ENCODE measurements at regions not wholly inside any gene's neighbourhood (a gene's known extent, or its start where the extent isn't known, plus 50 kb on each side); places are given as distances from the start of the nearest gene placed in this dataset.
"Not testable (repeated sequence)": the region's sequence is repeated elsewhere in the genome, so short reads cannot be mapped to it uniquely, and the experiment has no call there.

DNA sequence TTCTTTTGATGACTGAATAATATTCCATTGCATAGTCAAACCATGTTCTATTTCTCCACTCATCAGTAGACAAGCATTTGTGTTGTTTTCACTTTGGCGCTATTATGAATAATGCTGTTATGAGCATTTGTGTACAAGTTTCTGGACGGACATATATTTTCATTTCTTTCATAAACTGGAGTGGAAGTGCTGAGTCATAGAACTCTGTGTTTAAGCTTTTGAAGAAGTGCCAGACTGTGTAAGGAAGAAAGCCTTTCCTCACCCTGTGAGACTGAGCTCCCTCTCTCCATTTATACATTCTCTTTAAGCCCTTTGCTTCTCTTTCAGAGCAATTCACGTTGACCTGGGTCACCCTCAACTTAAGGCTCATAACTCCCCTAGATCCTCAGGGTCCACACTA lies 169.5 kb downstream of the OTOP1 start:
- H3K4me3 Mint-ChIP-seq, H3K27me3 Mint-ChIP-seq, H3K27ac Mint-ChIP-seq: not testable (repeated sequence)

DNA sequence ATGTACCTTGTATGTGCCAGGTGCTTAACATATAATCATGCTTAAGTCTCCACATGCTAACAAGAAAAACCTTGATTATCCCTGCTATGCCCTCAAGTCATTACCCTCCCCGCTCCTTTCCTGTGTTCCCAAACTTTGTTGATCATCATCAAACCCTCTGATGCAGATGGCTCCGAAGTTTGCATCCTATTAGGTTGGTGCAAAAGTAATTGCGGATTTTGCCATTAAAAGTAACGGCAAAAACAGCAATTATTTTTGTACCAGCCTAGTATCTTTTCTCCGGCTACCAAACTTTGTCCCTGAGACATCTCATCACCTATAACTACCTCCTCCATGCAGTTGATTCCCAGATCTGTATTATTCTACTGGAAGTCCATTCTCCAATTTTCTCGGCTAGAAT lies 142.6 kb downstream of the OTOP1 start:
- not testable (repeated sequence) for DNase-seq (ENCODE audit: extremely low spot score, unreplicated experiment); H3K4me1 Mint-ChIP-seq (ENCODE audit: unreplicated experiment); H3K9me3 Mint-ChIP-seq; H3K4me3 Mint-ChIP-seq; H3K27ac Mint-ChIP-seq; H3K36me3 Mint-ChIP-seq; H3K27me3 Mint-ChIP-seq

More for the DNA sequence above, 169.5 kb downstream of the OTOP1 start:
- not testable (repeated sequence) for H3K36me3 Mint-ChIP-seq; H3K9me3 Mint-ChIP-seq; DNase-seq (ENCODE audit: extremely low spot score, unreplicated experiment); H3K4me1 Mint-ChIP-seq (ENCODE audit: unreplicated experiment)

DNA sequence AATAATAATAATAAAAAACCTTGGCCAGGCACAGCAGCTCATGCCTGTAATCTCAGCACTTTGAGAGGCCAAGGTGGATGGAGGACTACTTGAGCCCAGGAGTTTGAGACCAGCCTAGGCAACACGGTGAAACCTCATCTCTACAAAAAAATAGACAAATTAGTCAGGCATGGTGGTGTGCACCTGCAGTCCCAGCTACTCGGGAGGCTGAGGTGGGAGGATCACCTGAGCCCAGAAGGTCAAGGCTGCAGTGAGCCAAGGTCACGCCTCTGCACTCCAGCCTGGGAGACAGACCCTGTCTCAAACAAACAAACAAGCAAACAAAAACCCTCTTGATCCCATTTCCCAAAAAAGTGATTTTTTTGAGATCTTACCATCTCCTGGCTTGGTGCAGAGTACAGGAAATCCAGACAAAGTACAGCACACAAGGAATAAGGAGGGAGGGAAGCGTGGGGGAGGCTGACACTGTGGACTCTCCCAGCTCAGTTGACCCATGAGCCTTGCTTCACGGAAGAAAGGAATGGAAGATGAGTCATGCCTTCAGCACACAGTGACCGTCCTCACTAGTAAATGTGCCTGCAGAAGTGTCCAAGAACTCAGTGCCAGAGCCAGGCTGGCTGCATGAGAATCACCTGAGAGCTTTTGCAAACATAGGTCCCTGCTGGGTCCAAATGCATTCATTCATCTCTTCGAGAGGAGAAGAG lies 136.9 kb downstream of the OTOP1 start:
- DNase-seq (ENCODE audit: extremely low spot score, unreplicated experiment); H3K27me3 Mint-ChIP-seq; H3K4me1 Mint-ChIP-seq (ENCODE audit: unreplicated experiment); H3K36me3 Mint-ChIP-seq; H3K9me3 Mint-ChIP-seq; H3K27ac Mint-ChIP-seq; H3K4me3 Mint-ChIP-seq: not testable (repeated sequence)

DNA sequence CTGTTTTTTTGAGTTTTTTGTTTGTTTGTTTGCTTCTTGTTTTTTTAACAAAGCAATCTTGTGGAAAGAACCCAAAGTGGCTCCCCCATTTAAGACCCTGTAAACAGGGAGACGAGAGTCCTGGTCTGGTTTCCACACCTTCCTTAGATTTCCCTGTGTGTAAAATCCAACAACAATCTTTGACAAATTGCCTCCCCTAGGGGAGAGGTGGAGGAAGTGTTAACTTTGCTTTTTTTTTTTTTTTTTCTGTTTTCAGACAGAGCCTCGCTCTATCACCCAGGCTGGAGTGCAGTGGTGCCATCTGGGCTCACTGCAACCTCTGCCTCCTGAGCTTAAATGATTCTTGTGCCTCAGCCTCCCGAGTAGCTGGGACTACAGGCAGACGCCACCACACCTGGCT lies 136.0 kb downstream of the OTOP1 start:
- not testable (repeated sequence) for H3K36me3 Mint-ChIP-seq; H3K27ac Mint-ChIP-seq; H3K4me3 Mint-ChIP-seq; H3K9me3 Mint-ChIP-seq; DNase-seq (ENCODE audit: extremely low spot score, unreplicated experiment); H3K4me1 Mint-ChIP-seq (ENCODE audit: unreplicated experiment); H3K27me3 Mint-ChIP-seq
- TF ChIP-seq, protein P1, sequence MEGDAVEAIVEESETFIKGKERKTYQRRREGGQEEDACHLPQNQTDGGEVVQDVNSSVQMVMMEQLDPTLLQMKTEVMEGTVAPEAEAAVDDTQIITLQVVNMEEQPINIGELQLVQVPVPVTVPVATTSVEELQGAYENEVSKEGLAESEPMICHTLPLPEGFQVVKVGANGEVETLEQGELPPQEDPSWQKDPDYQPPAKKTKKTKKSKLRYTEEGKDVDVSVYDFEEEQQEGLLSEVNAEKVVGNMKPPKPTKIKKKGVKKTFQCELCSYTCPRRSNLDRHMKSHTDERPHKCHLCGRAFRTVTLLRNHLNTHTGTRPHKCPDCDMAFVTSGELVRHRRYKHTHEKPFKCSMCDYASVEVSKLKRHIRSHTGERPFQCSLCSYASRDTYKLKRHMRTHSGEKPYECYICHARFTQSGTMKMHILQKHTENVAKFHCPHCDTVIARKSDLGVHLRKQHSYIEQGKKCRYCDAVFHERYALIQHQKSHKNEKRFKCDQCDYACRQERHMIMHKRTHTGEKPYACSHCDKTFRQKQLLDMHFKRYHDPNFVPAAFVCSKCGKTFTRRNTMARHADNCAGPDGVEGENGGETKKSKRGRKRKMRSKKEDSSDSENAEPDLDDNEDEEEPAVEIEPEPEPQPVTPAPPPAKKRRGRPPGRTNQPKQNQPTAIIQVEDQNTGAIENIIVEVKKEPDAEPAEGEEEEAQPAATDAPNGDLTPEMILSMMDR (conservative IDR thresholded peaks at IDR 0.05), result peak; percentile 46

DNA sequence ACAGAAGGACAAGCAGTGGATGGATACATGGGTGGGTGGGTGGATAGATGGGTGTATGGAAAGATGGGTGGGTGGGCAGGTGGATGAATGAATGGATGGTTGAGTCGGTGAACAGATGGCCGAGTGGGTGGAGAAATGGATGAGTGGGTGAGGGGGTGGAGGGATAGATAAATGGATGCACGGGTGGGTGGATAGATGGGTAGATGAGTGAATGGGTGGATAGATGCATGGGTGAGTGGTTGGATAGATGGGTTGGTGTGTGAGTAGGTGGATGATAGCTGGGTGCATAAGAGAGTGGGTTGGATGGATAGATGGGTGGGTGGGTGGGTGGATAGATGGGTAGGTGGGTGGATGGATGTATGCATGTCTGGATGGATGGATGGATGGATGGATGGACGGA lies 134.6 kb downstream of the OTOP1 start:
- not testable (repeated sequence) for H3K4me1 Mint-ChIP-seq (ENCODE audit: unreplicated experiment); H3K27ac Mint-ChIP-seq; H3K36me3 Mint-ChIP-seq

DNA sequence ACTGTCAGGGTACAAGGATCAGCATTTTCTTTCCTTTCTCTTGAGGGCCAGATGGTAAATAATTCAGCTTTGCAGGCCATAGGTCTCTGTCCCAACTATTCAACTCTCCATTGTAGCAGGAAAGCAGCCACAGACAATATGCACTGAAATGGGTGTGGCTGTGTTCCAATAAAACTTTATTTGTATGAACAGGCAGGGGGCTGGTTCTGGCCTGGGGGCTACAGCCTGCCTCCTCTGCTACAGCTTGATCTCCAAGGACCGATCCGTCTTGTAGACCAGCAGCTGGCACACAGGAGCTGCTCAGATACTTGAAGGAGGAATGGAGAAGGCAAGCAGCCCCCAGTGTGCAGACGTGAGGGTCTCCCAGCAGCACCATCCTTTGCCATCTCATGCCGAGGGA lies 127.1 kb downstream of the OTOP1 start:
- DNase-seq (ENCODE audit: extremely low spot score, unreplicated experiment); H3K4me1 Mint-ChIP-seq (ENCODE audit: unreplicated experiment); H3K9me3 Mint-ChIP-seq; H3K36me3 Mint-ChIP-seq; H3K27ac Mint-ChIP-seq; H3K4me3 Mint-ChIP-seq: not testable (repeated sequence)
- H3K27me3 Mint-ChIP-seq, result peaks cover 14% of the 10 kb centered on the region

More for the DNA sequence above, 134.6 kb downstream of the OTOP1 start:
- DNase-seq (ENCODE audit: extremely low spot score, unreplicated experiment); H3K4me3 Mint-ChIP-seq; H3K9me3 Mint-ChIP-seq: not testable (repeated sequence)
- H3K27me3 Mint-ChIP-seq, result peaks cover 10% of the 10 kb centered on the region

DNA sequence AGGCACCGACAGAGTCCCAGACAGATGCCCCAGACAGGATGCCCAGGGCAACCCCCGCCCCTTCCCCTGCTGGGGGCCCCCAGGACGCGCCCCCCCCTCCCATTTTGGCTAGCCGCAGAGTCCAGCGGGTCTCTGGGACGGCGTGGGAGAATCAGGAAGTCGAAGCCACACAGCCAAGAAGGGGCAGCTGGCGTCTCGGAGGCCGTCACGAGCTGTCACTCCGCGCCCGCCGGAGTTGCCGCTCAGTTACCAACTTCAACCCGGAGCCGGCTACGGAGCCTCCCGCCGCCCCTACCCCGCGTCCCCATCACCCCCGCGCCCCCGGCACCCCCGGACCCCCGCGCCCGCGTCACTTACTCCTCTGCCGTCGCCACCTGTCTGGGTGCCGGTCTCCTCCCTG lies 119.8 kb downstream of the OTOP1 start:
- not testable (repeated sequence) for H3K9me3 Mint-ChIP-seq; H3K4me1 Mint-ChIP-seq (ENCODE audit: unreplicated experiment); H3K4me3 Mint-ChIP-seq; H3K27ac Mint-ChIP-seq; H3K36me3 Mint-ChIP-seq; DNase-seq (ENCODE audit: extremely low spot score, unreplicated experiment)
- H3K27me3 Mint-ChIP-seq, result peaks cover 54% of the 10 kb centered on the region

DNA sequence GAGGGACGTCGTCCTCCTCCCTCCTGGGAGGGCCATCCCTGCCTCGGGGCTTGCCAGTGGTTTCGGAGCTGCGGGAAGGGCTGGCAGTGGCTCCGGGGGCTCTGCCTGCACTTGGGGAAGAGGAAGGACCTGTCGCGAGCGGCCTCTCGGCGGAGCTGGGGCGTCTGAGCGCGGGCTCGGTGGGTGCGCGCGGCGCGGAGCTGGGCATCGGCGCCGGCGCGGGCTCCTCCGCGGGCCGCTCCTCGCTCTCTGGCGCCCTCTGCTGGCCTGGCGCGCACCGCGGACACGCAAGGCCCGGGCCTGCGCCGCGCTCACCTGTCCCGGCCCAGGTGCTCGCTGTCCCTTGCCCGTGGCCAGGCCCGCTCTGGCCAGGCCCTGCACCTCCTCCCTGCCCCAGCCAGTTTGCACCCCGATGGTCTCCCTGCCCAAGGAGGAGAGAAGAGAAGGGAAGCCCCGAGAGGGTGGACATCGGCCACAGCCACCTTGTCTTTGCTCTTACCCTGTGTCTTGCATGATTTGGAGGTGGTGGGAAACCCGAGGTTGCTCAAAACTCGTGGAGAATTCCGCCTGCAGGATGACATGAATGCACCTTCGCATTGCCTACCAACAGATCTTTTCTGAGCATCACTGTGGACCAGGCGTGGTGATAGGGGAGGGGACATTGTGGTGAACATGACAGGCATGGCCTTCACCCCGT lies 119.2 kb downstream of the OTOP1 start:
- H3K27ac Mint-ChIP-seq; H3K9me3 Mint-ChIP-seq; H3K4me1 Mint-ChIP-seq (ENCODE audit: unreplicated experiment); H3K36me3 Mint-ChIP-seq: not testable (repeated sequence)
- TF ChIP-seq, protein P1 (conservative IDR thresholded peaks at IDR 0.05), result peak; percentile 76
- peak; percentile 72 for DNase-seq (ENCODE audit: extremely low spot score, unreplicated experiment)
- Mint-ChIP-seq H3K4me3 (peak overlapping the region; percentile 65), H3K27me3 (peaks cover 53% of the 10 kb centered on the region)

DNA sequence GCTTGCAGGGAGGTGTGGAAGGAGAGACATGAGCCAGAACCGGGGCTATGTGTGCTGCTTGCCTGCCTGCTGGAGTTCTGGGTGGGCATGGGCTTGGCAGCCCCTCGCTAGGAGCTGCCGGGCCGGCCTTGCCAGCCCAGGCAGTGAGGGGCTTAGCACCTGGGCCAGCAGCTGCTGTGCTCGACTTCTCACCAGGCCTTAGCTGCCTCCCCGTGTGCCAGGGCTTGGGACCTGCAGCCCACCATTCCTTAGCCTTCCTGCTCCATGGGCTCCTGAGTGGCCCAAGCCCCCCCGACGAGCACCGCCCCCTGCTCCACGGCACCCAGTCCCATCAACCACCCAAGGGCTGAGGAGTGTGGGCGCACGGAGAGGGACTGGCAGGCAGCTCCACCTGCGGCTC lies 111.3 kb downstream of the OTOP1 start:
- H3K36me3 Mint-ChIP-seq; DNase-seq (ENCODE audit: extremely low spot score, unreplicated experiment); H3K4me3 Mint-ChIP-seq; H3K4me1 Mint-ChIP-seq (ENCODE audit: unreplicated experiment); H3K9me3 Mint-ChIP-seq; H3K27ac Mint-ChIP-seq: not testable (repeated sequence)
- H3K27me3 Mint-ChIP-seq, result peaks cover 21% of the 10 kb centered on the region

DNA sequence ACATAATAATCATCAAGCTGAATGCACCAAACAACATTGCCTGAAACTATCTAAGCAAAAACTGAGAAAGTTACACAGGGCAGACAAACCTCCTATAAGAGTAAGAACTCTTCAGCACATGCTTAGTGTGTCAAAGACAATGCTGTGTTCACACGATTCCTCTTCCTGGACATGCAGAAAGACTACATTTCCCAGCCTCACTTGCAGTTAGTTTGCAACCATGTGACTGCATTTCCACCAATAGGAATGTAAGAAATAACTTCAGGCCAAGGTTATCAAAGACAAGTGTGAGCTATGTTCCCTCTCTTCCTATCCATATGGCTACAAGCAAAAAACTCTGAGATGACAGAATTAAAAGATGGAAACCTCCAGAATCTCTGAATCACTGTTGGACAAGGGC lies 109.8 kb downstream of the OTOP1 start:
- peaks cover 14% of the 10 kb centered on the region for H3K27me3 Mint-ChIP-seq
- H3K9me3 Mint-ChIP-seq; H3K36me3 Mint-ChIP-seq; DNase-seq (ENCODE audit: extremely low spot score, unreplicated experiment); H3K4me3 Mint-ChIP-seq; H3K27ac Mint-ChIP-seq; H3K4me1 Mint-ChIP-seq (ENCODE audit: unreplicated experiment): not testable (repeated sequence)

DNA sequence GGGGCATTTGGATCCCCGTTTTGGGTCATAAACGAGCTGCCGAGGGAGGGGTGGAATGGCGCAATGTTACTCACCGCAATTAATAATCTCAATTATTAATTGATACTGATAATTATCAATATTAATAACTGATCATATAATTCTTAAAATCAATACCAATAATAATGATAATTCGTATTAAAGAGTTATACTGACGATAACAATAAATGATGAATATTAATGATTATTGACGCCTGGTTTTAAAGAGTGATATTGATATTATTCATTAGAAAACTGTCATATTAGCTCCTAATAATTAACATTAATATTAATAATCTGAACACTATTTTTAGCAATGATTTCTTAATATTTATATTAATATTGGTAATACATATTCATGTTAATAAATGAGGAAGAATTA lies 92.4 kb downstream of the OTOP1 start:
- H3K9me3 Mint-ChIP-seq; H3K4me3 Mint-ChIP-seq; H3K36me3 Mint-ChIP-seq; H3K27me3 Mint-ChIP-seq; DNase-seq (ENCODE audit: extremely low spot score, unreplicated experiment); H3K4me1 Mint-ChIP-seq (ENCODE audit: unreplicated experiment); H3K27ac Mint-ChIP-seq: not testable (repeated sequence)

DNA sequence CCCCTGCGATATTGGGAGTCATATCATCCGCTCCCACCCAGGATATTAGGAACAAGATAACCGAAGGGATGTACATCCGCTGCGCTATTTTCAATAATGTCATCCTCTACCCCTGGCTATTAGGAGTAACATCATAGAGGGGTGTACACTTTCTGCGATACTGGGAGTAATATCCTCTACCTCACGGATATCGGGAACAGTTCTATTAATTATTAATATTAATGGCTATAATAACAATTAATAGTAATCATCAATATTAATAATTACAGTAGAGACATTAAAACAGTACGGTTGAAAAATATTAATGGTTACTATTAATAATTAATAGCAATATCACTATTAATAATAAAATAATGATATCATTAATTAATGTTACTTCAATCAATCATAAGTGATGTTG lies 90.1 kb downstream of the OTOP1 start:
- DNase-seq (ENCODE audit: extremely low spot score, unreplicated experiment); H3K27me3 Mint-ChIP-seq; H3K9me3 Mint-ChIP-seq; H3K4me1 Mint-ChIP-seq (ENCODE audit: unreplicated experiment); H3K27ac Mint-ChIP-seq; H3K36me3 Mint-ChIP-seq; H3K4me3 Mint-ChIP-seq: not testable (repeated sequence)
